ENCODE measurements at regions not wholly inside any gene's neighbourhood (a gene's known extent, or its start where the extent isn't known, plus 50 kb on each side); places are given as distances from the start of the nearest gene placed in this dataset.
"Not testable (repeated sequence)": the region's sequence is repeated elsewhere in the genome, so short reads cannot be mapped to it uniquely, and the experiment has no call there.

GRCh38 chr10:30553626-30554439 lies 75.7 kb downstream of the LYZL2 start:
- TF ChIP-seq CTCF (IDR thresholded peaks at IDR 0.05; ENCODE audit: borderline replicate concordance, control extremely low read depth, extremely low read depth, insufficient read depth, missing control alignments) = no peak
- DNase-seq (ENCODE audit: low spot score) = no peak
- in situ Hi-C loops (cut with MboI; ENCODE audit: low sequenced_read_pairs, unreplicated experiment) = no loop called here

- no peak for DNase-seq (ENCODE audit: low spot score)
- TF ChIP-seq CTCF (IDR thresholded peaks at IDR 0.05; ENCODE audit: borderline replicate concordance, control extremely low read depth, extremely low read depth, insufficient read depth, missing control alignments) = no peak
- in situ Hi-C loops (cut with MboI; ENCODE audit: low sequenced_read_pairs, unreplicated experiment) = no loop called here
These were observed 76.4 kb downstream of the LYZL2 start for GRCh38 chr10:30553018-30553625.

- no peak for DNase-seq (ENCODE audit: low spot score)
- in situ Hi-C loops (cut with MboI; ENCODE audit: low sequenced_read_pairs, unreplicated experiment) = no loop called here
These were observed 78.4 kb downstream of the LYZL2 start for GRCh38 chr10:30550967-30551815.

GRCh38 chr10:30549134-30549687 lies 80.3 kb downstream of the LYZL2 start:
- DNase-seq (ENCODE audit: low spot score); in situ Hi-C loops (cut with MboI; ENCODE audit: low sequenced_read_pairs, unreplicated experiment): not testable (repeated sequence)

More at GRCh38 chr10:30550967-30551815, 78.4 kb downstream of the LYZL2 start:
- TF ChIP-seq CTCF (IDR thresholded peaks at IDR 0.05; ENCODE audit: borderline replicate concordance, control extremely low read depth, extremely low read depth, insufficient read depth, missing control alignments) = no peak

- DNase-seq (ENCODE audit: low spot score) = no peak
- no peak for TF ChIP-seq CTCF (IDR thresholded peaks at IDR 0.05; ENCODE audit: borderline replicate concordance, control extremely low read depth, extremely low read depth, insufficient read depth, missing control alignments)
These were observed 83.0 kb downstream of the LYZL2 start for GRCh38 chr10:30546511-30546910.

GRCh38 chr10:30542895-30543288 lies 86.7 kb downstream of the LYZL2 start:
- no peak for TF ChIP-seq CTCF (IDR thresholded peaks at IDR 0.05; ENCODE audit: borderline replicate concordance, control extremely low read depth, extremely low read depth, insufficient read depth, missing control alignments)
- in situ Hi-C loops (cut with MboI; ENCODE audit: low sequenced_read_pairs, unreplicated experiment) = no loop called here
- DNase-seq (ENCODE audit: low spot score) = no peak

More at GRCh38 chr10:30546511-30546910, 83.0 kb downstream of the LYZL2 start:
- in situ Hi-C loops (cut with MboI; ENCODE audit: low sequenced_read_pairs, unreplicated experiment) = no loop called here

All from GM13976 (cell line).